CD14-positive monocyte (primary cell): ENCODE measurements at regions not wholly inside any gene's neighbourhood (a gene's known extent, or its start where the extent isn't known, plus 50 kb on each side); places are given as distances from the start of the nearest gene placed in this dataset.

ENCODE experiments used
- DNase-seq, 3 donors: peaks; one replicate each; pipeline ENCODE4 v3.0.0-alpha.2; 2011 to 2022
- H2AFZ ChIP-seq: 2 replicates; pipeline ENCODE4 v1.6.0; 2012; ENCODE audit warnings: mild to moderate bottlenecking, low read depth, low read length, inconsistent platforms; ENCODE audit not compliant: insufficient read depth, poor library complexity, severe bottlenecking
- H3K27ac ChIP-seq, 2 donors: 1 replicate in 1 of 2; 2 replicates in 1 of 2; pipeline ENCODE4 v1.5.1; 2012 to 2013; ENCODE audit warnings: low read length in 2 of 2, control low read depth in 1 of 2, inconsistent platforms in 1 of 2, low read depth in 1 of 2, mild to moderate bottlenecking in 1 of 2
- H3K27me3 ChIP-seq, 2 donors: one replicate each; pipeline versions ENCODE4 v1.6.0 to v1.6.1; 2011 to 2013; ENCODE audit warnings: low read length in 2 of 2; ENCODE audit not compliant: control insufficient read depth in 2 of 2, insufficient read depth in 2 of 2
- H3K36me3 ChIP-seq, 2 donors: replicated peaks in 1 of 2; 1 replicate in 1 of 2; 2 replicates in 1 of 2; pipeline versions ENCODE4 v1.5.1 to v1.6.1; 2012 to 2013; ENCODE audit warnings: low read length in 2 of 2, control low read depth in 1 of 2, inconsistent platforms in 1 of 2, mild to moderate bottlenecking in 1 of 2; ENCODE audit not compliant: insufficient read depth in 2 of 2, control insufficient read depth in 1 of 2
- H3K4me1 ChIP-seq, 2 donors: 1 replicate in 1 of 2; 2 replicates in 1 of 2; pipeline versions ENCODE4 v1.5.1 to v1.6.1; 2012 to 2013; ENCODE audit warnings: low read length in 2 of 2, control low read depth in 1 of 2, inconsistent platforms in 1 of 2, mild to moderate bottlenecking in 1 of 2, moderate library complexity in 1 of 2; ENCODE audit not compliant: insufficient read depth in 2 of 2, control insufficient read depth in 1 of 2
- H3K4me2 ChIP-seq: replicated peaks from 2 replicates; pipeline ENCODE3; 2012; ENCODE audit warnings: low read length, moderate library complexity, mild to moderate bottlenecking; ENCODE audit not compliant: poor library complexity, severe bottlenecking; ENCODE audit errors: extremely low read depth
- H3K4me3 ChIP-seq, 3 experiments: fragments of 200-600 bp in 1 of 3; sonication (generic) in 1 of 3; replicated peaks in 1 of 3; 1 replicate in 2 of 3; 2 replicates in 1 of 3; pipeline ENCODE4 v1.5.1; 2011 to 2013; ENCODE audit warnings: low read length in 3 of 3, mild to moderate bottlenecking in 3 of 3, control low read depth in 2 of 3, low read depth in 2 of 3, inconsistent platforms in 1 of 3, moderate library complexity in 1 of 3
- H3K79me2 ChIP-seq: 2 replicates; pipeline ENCODE4 v1.6.0; 2012; ENCODE audit warnings: mild to moderate bottlenecking, control low read depth, inconsistent platforms, low read length, moderate library complexity; ENCODE audit not compliant: insufficient read depth
- H3K9ac ChIP-seq: 2 replicates; pipeline ENCODE4 v1.6.0; 2017; ENCODE audit warnings: low read length, mild to moderate bottlenecking; ENCODE audit not compliant: insufficient read depth, poor library complexity, severe bottlenecking
- H3K9me3 ChIP-seq, 2 donors: replicated peaks in 1 of 2; 1 replicate in 1 of 2; 2 replicates in 1 of 2; pipeline versions ENCODE4 v1.5.1 to v1.6.1; 2012 to 2013; ENCODE audit warnings: low read length in 2 of 2, control low read depth in 1 of 2; ENCODE audit not compliant: control insufficient read depth in 1 of 2, insufficient read depth in 1 of 2
- H4K20me1 ChIP-seq: 2 replicates; pipeline ENCODE4 v1.6.0; 2012; ENCODE audit warnings: mild to moderate bottlenecking, low read length, control low read depth, moderate library complexity; ENCODE audit not compliant: insufficient read depth
- H3K27ac Mint-ChIP-seq, 7 donors: one replicate each; pipeline ENCODE4 v1.8.0; 2020; ENCODE audit warnings: mild to moderate bottlenecking in 7 of 7, mixed read lengths in 7 of 7, moderate library complexity in 6 of 7, inconsistent platforms in 2 of 7
- H3K27me3 Mint-ChIP-seq, 3 donors: one replicate each; pipeline ENCODE4 v1.8.0; 2021 to 2022; ENCODE audit warnings: low read depth in 3 of 3, mild to moderate bottlenecking in 3 of 3, mixed read lengths in 3 of 3, moderate library complexity in 3 of 3, inconsistent platforms in 1 of 3
- H3K36me3 Mint-ChIP-seq, 2 donors: one replicate each; pipeline ENCODE4 v1.8.0; 2020; ENCODE audit warnings: mixed read lengths in 2 of 2, inconsistent platforms in 1 of 2, mild to moderate bottlenecking in 1 of 2
- H3K4me1 Mint-ChIP-seq: one replicate; pipeline ENCODE4 v1.8.0; 2020; ENCODE audit warnings: mild to moderate bottlenecking, mixed read lengths
- H3K4me3 Mint-ChIP-seq, 2 donors: one replicate each; pipeline ENCODE4 v1.8.0; 2020; ENCODE audit warnings: mild to moderate bottlenecking in 2 of 2, mixed read lengths in 2 of 2, moderate library complexity in 1 of 2
- H3K9me3 Mint-ChIP-seq, 7 donors: one replicate each; pipeline ENCODE4 v1.8.0; 2020 to 2022; ENCODE audit warnings: mixed read lengths in 7 of 7, mild to moderate bottlenecking in 6 of 7, moderate library complexity in 6 of 7, inconsistent platforms in 2 of 7
- WGBS: methylation state at CpG from one replicate; pipeline ENCODE4 v1.1.5; 2013; ENCODE audit warnings: missing lambda C conversion rate; ENCODE audit not compliant: insufficient coverage; 5-methylcytosine and 5-hydroxymethylcytosine counted together
- intact Hi-C, 2 donors: fragments of 100-400 bp; cut with micrococcal nuclease; formaldehyde crosslinking; loops; one replicate each; pipeline versions ENCODE4 v1.15.0 to v1.15.1; 2023
- TF ChIP-seq, protein P1 (sequence below): fragments of 200-600 bp; IDR thresholded peaks from one replicate; pipeline ENCODE4 v1.8.0; 2022; ENCODE audit warnings: antibody characterized with exemption, mild to moderate bottlenecking

DNA sequence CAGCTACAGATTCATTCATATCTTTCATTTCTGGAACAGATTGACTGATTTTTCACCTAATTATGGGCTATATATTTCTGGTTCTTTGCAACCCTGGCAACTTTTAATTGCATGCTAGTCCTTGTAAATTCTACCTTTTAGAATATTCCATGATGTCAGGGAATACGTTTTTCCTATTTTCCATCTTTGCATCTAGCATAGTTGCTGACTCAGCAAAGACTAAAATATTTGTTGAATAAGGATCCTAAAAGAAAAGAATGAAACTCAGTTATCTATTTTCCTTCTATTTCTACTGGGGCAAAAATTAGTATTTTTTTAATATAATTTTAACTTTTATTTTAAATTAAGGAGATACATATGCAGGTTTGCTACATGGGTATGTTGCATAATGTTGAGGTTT, 438.3 kb downstream of the GXYLT1 start:
- intact Hi-C loops: no loop called here
- Mint-ChIP-seq H3K27me3 (peaks cover 0 to 4% (median 0%) of the 10 kb centered on the region in 3 donors), H3K4me3 (no peak overlapping the region), H3K9me3 (peaks cover 0 to 2% (median 0%) of the 10 kb centered on the region in 7 donors), H3K27ac (no peak overlapping the region), H3K36me3 (no peaks in the 10 kb centered on the region), H3K4me1 (no peaks in the 10 kb centered on the region)
- Histone ChIP-seq H3K4me3 (no peak overlapping the region), H3K79me2 (no peaks in the 10 kb centered on the region), H3K9me3 (no peaks in the 10 kb centered on the region), H3K27ac (no peak overlapping the region), H3K4me1 (no peaks in the 10 kb centered on the region), H3K9ac (no peak overlapping the region), H2AFZ (no peak overlapping the region), H3K36me3 (no peaks in the 10 kb centered on the region), H3K27me3 (no peaks in the 10 kb centered on the region), H3K4me2 (no peak overlapping the region), H4K20me1 (no peaks in the 10 kb centered on the region)
- TF ChIP-seq, protein P1, sequence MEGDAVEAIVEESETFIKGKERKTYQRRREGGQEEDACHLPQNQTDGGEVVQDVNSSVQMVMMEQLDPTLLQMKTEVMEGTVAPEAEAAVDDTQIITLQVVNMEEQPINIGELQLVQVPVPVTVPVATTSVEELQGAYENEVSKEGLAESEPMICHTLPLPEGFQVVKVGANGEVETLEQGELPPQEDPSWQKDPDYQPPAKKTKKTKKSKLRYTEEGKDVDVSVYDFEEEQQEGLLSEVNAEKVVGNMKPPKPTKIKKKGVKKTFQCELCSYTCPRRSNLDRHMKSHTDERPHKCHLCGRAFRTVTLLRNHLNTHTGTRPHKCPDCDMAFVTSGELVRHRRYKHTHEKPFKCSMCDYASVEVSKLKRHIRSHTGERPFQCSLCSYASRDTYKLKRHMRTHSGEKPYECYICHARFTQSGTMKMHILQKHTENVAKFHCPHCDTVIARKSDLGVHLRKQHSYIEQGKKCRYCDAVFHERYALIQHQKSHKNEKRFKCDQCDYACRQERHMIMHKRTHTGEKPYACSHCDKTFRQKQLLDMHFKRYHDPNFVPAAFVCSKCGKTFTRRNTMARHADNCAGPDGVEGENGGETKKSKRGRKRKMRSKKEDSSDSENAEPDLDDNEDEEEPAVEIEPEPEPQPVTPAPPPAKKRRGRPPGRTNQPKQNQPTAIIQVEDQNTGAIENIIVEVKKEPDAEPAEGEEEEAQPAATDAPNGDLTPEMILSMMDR: no peak
- WGBS: no CpG with 5 or more reads among the region's 1 CpG
- DNase-seq: no peak

DNA sequence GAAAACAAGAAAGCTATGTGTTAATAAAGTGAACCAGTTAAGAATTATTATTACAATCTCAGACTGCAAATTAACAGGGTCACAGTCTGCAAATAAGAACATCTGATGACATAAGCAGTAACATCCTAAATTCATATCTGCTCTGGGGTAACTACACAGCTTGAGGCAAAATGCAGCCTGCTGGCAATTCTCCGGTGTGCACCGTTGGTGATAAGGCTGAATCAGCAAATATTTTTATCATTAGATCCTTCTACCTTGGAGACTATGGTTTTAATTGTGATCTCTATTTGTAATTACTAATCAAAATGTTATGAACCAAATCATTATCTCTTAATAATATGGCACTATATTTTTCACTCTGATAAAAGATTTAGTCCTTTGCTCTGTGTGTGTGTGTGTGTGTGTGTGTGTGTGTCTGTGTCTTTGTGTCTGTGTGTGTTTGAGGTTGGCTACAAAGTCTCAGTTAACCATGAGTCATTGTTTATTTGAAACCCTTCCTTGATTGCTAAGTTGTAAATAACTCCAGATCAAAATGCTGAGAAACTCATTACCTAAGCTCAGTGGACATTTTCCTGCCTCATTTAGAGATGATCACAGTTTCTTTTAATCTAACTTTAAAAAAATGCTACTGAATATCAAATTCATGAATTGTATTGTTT, 442.6 kb downstream of the GXYLT1 start:
- Histone ChIP-seq H3K36me3 (no peaks in the 10 kb centered on the region), H3K4me3 (no peak overlapping the region), H3K9ac (no peak overlapping the region), H3K27me3 (no peaks in the 10 kb centered on the region), H3K9me3 (peaks cover 0 to 8% of the 10 kb centered on the region in 2 donors), H2AFZ (no peak overlapping the region), H4K20me1 (no peaks in the 10 kb centered on the region), H3K27ac (no peak overlapping the region), H3K79me2 (no peaks in the 10 kb centered on the region), H3K4me2 (no peak overlapping the region), H3K4me1 (peaks cover 3 to 8% of the 10 kb centered on the region in 2 donors)
- intact Hi-C loops: no loop called here
- Mint-ChIP-seq H3K9me3 (peaks cover 0 to 11% (median 3%) of the 10 kb centered on the region in 7 donors), H3K4me3 (no peak overlapping the region), H3K27me3 (no peaks in the 10 kb centered on the region), H3K27ac (no peak overlapping the region), H3K36me3 (no peaks in the 10 kb centered on the region), H3K4me1 (peaks cover 8% of the 10 kb centered on the region)
- WGBS: no CpG with 5 or more reads among the region's 2 CpGs
- no peak for DNase-seq
- TF ChIP-seq, protein P1: no peak
